ENCODE measurements at regions not wholly inside any gene's neighbourhood (a gene's known extent, or its start where the extent isn't known, plus 50 kb on each side); places are given as distances from the start of the nearest gene placed in this dataset.

DNA sequence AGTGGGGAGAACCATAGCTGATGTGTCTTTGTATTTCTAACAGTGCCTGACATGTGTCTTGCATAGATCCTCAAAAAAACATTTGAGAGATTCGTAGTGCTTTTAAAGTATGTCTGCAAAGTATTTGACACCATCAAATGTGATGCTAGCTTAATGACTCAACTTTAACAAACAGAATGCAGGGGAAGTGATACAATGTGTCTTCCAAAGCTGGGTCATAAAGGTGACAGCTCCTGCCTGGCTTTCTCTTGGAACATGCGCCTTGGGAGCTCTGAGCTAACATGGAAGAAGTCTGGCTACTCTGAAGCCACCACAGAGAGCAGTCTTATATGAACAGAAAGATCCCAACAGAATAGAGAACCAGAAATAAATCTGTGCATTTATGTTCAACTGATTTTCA is 78.2 kb downstream of the C1D start:
- TF ChIP-seq, protein P1, sequence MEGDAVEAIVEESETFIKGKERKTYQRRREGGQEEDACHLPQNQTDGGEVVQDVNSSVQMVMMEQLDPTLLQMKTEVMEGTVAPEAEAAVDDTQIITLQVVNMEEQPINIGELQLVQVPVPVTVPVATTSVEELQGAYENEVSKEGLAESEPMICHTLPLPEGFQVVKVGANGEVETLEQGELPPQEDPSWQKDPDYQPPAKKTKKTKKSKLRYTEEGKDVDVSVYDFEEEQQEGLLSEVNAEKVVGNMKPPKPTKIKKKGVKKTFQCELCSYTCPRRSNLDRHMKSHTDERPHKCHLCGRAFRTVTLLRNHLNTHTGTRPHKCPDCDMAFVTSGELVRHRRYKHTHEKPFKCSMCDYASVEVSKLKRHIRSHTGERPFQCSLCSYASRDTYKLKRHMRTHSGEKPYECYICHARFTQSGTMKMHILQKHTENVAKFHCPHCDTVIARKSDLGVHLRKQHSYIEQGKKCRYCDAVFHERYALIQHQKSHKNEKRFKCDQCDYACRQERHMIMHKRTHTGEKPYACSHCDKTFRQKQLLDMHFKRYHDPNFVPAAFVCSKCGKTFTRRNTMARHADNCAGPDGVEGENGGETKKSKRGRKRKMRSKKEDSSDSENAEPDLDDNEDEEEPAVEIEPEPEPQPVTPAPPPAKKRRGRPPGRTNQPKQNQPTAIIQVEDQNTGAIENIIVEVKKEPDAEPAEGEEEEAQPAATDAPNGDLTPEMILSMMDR (IDR thresholded peaks at IDR 0.05) = no peak
- no peak for TF ChIP-seq POLR2A (IDR thresholded peaks at IDR 0.05)

Measured in transverse colon (tissue), 3 donors.